ENCODE measurements at regions not wholly inside any gene's neighbourhood (a gene's known extent, or its start where the extent isn't known, plus 50 kb on each side); places are given as distances from the start of the nearest gene placed in this dataset.

DNA sequence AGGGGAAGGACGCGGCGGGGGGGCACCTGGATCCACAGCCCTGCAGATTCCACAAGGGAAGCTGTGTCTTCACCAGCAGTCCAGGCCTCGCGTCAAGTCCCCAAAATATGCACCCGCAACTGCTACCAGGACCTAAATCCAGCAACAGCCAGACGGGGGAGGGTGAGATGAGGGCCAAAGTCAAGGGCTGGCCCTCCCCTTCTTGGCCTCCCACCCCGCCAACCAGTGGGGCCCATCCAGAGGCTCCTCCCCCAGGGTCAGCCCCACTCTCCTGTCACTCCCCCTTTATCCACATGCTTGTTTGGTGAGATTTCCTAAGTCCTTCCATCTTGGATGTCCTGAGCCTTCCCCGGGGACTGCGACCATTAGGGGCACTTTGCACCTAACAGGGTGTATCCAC lies 138.7 kb downstream of the ENGASE start:
- POLR2A ChIA-PET = no interaction called here
- H3K4me2 ChIP-seq (ENCODE audit: insufficient read depth, low read length) = no peak overlapping the region
- DNase-seq (ENCODE audit: low read depth, low spot score) (no peak), FAIRE-seq (no peak)
- intact Hi-C loops (cut with micrococcal nuclease) = no loop called here
- no peaks in the 10 kb centered on the region for H3K79me2 ChIP-seq (ENCODE audit: control insufficient read depth, insufficient read depth, low read length)
- CTCF ChIA-PET = no interaction called here
- H3K9me1 ChIP-seq (replicated peaks; ENCODE audit: control insufficient read depth, extremely low read depth, insufficient read depth, low read length) = no peaks in the 10 kb centered on the region
- no peaks in the 10 kb centered on the region for H3K4me1 ChIP-seq (ENCODE audit: control insufficient read depth, extremely low read depth, insufficient read depth, low read length)
- dilution Hi-C loops (cut with MboI; ENCODE audit: extremely low pct_ligation_motif_present, low sequenced_read_pairs) = no loop called here
- H3K4me3 ChIP-seq (replicated peaks in 1 of 3; ENCODE audit: insufficient read depth in 1 of 3, low read depth in 1 of 3, low read length in 3 of 3) = no peak overlapping the region
- no peak overlapping the region for H2AFZ ChIP-seq (ENCODE audit: low read depth, low read length)
- no peak overlapping the region for H3K9ac ChIP-seq (replicated peaks; ENCODE audit: extremely low read depth, insufficient read depth, low read length)
- TF ChIP-seq EZH2 (IDR thresholded peaks at IDR 0.05; ENCODE audit: borderline replicate concordance, low read depth, low read length, severe bottlenecking) (no peak), GATA2 (IDR thresholded peaks at IDR 0.05; ENCODE audit: insufficient read depth, insufficient read length, low read depth, low read length) (no peak), POLR2AphosphoS5 (IDR thresholded peaks at IDR 0.05; ENCODE audit: insufficient read depth, low read depth, low read length) (no peak), JUN (IDR thresholded peaks at IDR 0.05; ENCODE audit: borderline replicate concordance, insufficient read depth, insufficient read length, low read depth) (no peak), POLR2A (IDR thresholded peaks at IDR 0.05; ENCODE audit: low read depth, low read length) (no peak), FOS (IDR thresholded peaks at IDR 0.05; ENCODE audit: borderline replicate concordance, insufficient read depth, low read length) (no peak), MYC (IDR thresholded peaks at IDR 0.05; ENCODE audit: low read depth, low read length) (no peak)
- TF ChIP-seq, protein P1, sequence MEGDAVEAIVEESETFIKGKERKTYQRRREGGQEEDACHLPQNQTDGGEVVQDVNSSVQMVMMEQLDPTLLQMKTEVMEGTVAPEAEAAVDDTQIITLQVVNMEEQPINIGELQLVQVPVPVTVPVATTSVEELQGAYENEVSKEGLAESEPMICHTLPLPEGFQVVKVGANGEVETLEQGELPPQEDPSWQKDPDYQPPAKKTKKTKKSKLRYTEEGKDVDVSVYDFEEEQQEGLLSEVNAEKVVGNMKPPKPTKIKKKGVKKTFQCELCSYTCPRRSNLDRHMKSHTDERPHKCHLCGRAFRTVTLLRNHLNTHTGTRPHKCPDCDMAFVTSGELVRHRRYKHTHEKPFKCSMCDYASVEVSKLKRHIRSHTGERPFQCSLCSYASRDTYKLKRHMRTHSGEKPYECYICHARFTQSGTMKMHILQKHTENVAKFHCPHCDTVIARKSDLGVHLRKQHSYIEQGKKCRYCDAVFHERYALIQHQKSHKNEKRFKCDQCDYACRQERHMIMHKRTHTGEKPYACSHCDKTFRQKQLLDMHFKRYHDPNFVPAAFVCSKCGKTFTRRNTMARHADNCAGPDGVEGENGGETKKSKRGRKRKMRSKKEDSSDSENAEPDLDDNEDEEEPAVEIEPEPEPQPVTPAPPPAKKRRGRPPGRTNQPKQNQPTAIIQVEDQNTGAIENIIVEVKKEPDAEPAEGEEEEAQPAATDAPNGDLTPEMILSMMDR (IDR thresholded peaks at IDR 0.05; ENCODE audit: extremely low read depth in 1 of 2, insufficient read depth in 1 of 2, low read depth in 1 of 2, low read length in 2 of 2) = no peak
- TF ChIP-seq, protein P2, sequence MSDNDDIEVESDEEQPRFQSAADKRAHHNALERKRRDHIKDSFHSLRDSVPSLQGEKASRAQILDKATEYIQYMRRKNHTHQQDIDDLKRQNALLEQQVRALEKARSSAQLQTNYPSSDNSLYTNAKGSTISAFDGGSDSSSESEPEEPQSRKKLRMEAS (IDR thresholded peaks at IDR 0.05; ENCODE audit: insufficient read depth, insufficient read length) = no peak
- H3K9me3 ChIP-seq (replicated peaks; ENCODE audit: control insufficient read depth, insufficient read depth, low read length) = no peaks in the 10 kb centered on the region
- H4K20me1 ChIP-seq (replicated peaks; ENCODE audit: control insufficient read depth, extremely low read depth, insufficient read depth, low read length) = no peaks in the 10 kb centered on the region
- H3K27ac ChIP-seq (ENCODE audit: insufficient read depth, low read depth, low read length) = no peak overlapping the region
- H3K36me3 ChIP-seq (ENCODE audit: control insufficient read depth in 2 of 2, extremely low read depth in 1 of 2, insufficient read depth in 2 of 2, low read length in 2 of 2) = no peaks in the 10 kb centered on the region
- no TSS peak for BruUV-seq (replicated peaks)
- H3K27me3 ChIP-seq (ENCODE audit: control insufficient read depth in 2 of 2, insufficient read depth in 2 of 2, low read length in 2 of 2) = no peaks in the 10 kb centered on the region
